Astrocyte of the cerebellum (primary cell): ENCODE measurements at regions not wholly inside any gene's neighbourhood (a gene's known extent, or its start where the extent isn't known, plus 50 kb on each side); places are given as distances from the start of the nearest gene placed in this dataset.

Experiments used
- DNase-seq: peaks from one replicate; pipeline ENCODE4 v3.0.0-alpha.2; 2011; ENCODE audit warnings: low read depth
- H3K4me3 ChIP-seq: 2 replicates; pipeline ENCODE4 v1.5.1; 2011; ENCODE audit warnings: mild to moderate bottlenecking, low read depth, low read length, moderate library complexity
- in situ Hi-C: cut with HindIII; loops from 2 replicates; pipeline ENCODE4 v1.10.0; 2017; ENCODE audit warnings: low sequenced_read_pairs
- TF ChIP-seq, protein P1 (sequence below): IDR thresholded peaks from 2 replicates; pipeline ENCODE4 v1.5.1; 2012; ENCODE audit warnings: low read length, low read depth, moderate library complexity, mild to moderate bottlenecking; ENCODE audit errors: missing control alignments

DNA sequence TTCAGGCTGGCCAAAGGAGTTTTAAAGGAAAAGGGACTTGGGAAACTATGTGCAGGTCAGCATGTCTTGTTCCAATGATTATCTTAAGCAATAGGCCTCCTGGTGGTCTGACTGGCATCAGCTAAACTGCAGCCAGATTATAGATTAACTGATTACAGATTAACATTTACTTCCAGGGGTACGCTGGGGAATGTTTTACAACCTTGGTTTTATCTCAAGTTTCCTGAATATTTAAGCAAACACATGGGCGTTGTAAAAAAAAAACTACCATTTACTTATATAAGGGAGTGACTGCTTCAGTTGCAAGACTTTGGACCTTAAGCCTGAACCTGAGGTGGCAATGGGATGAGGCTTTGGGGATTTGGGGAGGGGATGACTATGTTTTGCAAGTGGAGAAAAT, 600.6 kb upstream of the B3GALT2 start:
- no peak overlapping the region for H3K4me3 ChIP-seq
- in situ Hi-C loops, result no loop called here
- TF ChIP-seq, protein P1, sequence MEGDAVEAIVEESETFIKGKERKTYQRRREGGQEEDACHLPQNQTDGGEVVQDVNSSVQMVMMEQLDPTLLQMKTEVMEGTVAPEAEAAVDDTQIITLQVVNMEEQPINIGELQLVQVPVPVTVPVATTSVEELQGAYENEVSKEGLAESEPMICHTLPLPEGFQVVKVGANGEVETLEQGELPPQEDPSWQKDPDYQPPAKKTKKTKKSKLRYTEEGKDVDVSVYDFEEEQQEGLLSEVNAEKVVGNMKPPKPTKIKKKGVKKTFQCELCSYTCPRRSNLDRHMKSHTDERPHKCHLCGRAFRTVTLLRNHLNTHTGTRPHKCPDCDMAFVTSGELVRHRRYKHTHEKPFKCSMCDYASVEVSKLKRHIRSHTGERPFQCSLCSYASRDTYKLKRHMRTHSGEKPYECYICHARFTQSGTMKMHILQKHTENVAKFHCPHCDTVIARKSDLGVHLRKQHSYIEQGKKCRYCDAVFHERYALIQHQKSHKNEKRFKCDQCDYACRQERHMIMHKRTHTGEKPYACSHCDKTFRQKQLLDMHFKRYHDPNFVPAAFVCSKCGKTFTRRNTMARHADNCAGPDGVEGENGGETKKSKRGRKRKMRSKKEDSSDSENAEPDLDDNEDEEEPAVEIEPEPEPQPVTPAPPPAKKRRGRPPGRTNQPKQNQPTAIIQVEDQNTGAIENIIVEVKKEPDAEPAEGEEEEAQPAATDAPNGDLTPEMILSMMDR, result no peak
- no peak for DNase-seq

- no peak overlapping the region for H3K4me3 ChIP-seq
- TF ChIP-seq, protein P1, result no peak
- in situ Hi-C loops, result no loop called here
- DNase-seq, result no peak
Measured at GRCh38 chr1:193785850-193786420, 599.5 kb upstream of the B3GALT2 start.

DNA sequence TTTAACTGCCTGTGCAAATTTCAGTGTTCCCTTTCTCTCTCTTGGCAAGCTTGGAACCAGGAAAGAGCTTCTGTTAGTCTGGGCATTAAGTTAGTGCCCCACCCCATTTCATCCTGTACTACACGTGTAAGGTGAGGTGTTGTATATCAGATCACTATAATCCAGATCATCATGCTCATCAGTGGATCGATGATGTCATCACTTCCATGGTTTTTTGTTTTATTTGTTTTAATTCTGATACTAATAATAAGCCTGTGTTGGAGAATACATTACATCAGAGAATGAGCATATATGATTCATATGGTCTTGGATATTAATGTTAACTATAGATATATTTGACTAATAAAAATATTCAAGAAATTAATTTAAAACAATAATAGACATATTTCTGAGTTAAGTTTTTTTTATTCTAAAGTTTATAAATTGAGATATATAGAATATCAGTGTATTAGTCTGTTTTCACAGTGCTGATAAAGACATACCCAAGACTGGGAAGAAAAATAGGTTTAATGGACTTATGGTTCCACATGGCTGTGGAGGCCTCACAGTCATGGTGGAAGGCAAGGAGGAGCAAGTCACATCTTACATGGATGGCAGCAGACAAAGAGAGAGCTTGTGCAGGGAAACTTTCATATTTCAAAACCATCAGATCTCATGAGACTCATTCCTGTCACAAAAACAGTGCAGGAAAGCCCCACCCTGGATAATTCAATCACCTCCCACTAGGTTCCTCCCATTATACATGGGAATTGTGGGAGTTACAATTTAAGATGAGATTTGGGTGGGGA, 588.3 kb upstream of the B3GALT2 start:
- TF ChIP-seq, protein P1, result no peak
- in situ Hi-C loops, result no loop called here
- H3K4me3 ChIP-seq, result no peak overlapping the region
- DNase-seq, result no peak

DNA sequence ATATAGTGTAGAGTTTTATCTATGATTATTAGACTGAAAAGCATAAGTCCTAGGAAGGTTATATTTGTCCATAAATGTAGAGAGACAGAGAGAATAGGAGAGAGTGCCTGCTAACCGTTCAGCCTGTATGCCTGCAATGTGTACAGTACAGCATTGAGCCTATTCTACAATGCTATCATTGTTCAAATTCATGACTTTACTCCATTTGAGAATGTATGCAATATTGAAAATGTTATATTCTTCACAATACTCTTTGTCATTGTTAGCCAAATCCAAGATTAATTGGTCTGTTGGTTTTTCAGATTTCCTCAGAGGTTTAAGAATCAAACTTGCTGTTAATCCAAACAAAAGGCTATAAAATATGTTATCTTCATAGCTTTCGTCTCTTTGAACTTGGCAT, 585.2 kb upstream of the B3GALT2 start:
- TF ChIP-seq, protein P1, result no peak
- DNase-seq, result no peak
- no peak overlapping the region for H3K4me3 ChIP-seq
- in situ Hi-C loops, result no loop called here

DNA sequence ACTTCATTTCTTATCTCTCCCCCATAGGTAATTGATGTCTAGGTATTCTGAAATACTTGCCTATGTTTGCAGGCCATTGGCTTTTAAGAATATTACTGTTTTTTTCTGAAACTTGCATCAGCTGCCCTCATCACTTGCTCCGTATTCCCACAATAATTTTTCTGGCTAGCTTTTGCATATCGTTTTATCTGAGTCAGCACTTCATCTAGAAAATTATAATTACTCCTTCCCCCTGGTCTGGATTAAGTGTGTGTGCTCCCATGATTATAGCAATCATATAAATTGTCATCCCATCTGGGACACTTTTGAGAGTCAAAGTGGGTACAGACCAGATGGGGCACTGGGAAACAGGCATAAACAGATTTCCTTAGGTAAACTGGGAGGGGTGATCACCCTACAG, 583.2 kb upstream of the B3GALT2 start:
- DNase-seq, result no peak
- TF ChIP-seq, protein P1, result no peak
- in situ Hi-C loops, result no loop called here
- H3K4me3 ChIP-seq, result no peak overlapping the region

DNA sequence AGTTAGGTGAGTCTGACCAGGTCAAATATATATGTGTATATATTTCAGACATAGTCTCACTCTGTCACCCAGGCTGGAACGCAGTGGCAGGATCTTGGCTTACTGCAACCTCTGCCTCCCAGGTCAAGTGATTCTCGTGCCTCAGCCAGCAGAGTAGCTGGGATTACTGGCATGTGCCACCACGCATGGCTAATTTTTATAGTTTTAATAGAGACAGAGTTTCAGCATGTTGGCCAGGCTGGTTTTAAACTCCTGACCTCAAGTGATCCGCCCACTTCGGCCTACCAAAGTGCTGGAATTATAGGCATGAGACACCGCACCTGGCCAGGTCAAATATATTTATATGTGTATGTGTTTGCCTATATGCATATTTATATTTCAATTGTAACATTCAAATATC, 581.5 kb upstream of the B3GALT2 start:
- no peak overlapping the region for H3K4me3 ChIP-seq
- in situ Hi-C loops, result no loop called here
- DNase-seq, result no peak
- TF ChIP-seq, protein P1, result no peak
